A172 (cell line): ENCODE measurements at regions not wholly inside any gene's neighbourhood (a gene's known extent, or its start where the extent isn't known, plus 50 kb on each side); places are given as distances from the start of the nearest gene placed in this dataset.
"Not testable (repeated sequence)": the region's sequence is repeated elsewhere in the genome, so short reads cannot be mapped to it uniquely, and the experiment has no call there.

Experiments used
- DNase-seq: peaks from one replicate; pipeline ENCODE4 v3.0.0-alpha.2; 2015; ENCODE audit warnings: low spot score

GRCh38 chrX:94834226-94834625 is 1160.2 kb downstream of the FAM133A start:
- no peak for DNase-seq

- DNase-seq = no peak
Measured at GRCh38 chrX:94850811-94851210, 1176.8 kb downstream of the FAM133A start.

- no peak for DNase-seq
Measured at GRCh38 chrX:94854251-94854650, 1180.2 kb downstream of the FAM133A start.

GRCh38 chrX:94862470-94862869 is 1188.5 kb downstream of the FAM133A start:
- not testable (repeated sequence) for DNase-seq

GRCh38 chrX:94871640-94872039 is 1197.6 kb downstream of the FAM133A start:
- DNase-seq = no peak

- no peak for DNase-seq
Measured at GRCh38 chrX:94901849-94902248, 1227.8 kb downstream of the FAM133A start.

GRCh38 chrX:94908171-94908570 is 1234.2 kb downstream of the FAM133A start:
- DNase-seq = no peak

GRCh38 chrX:94908648-94909047 is 1234.6 kb downstream of the FAM133A start:
- no peak for DNase-seq

GRCh38 chrX:94914235-94914634 is 1240.2 kb downstream of the FAM133A start:
- DNase-seq = no peak

GRCh38 chrX:94932278-94932965 is 1258.4 kb downstream of the FAM133A start:
- no peak for DNase-seq

- no peak for DNase-seq
Measured at GRCh38 chrX:94936722-94937121, 1262.7 kb downstream of the FAM133A start.

- DNase-seq = no peak
Measured at GRCh38 chrX:94937491-94937890, 1263.5 kb downstream of the FAM133A start.

GRCh38 chrX:94942603-94943002 is 1268.6 kb downstream of the FAM133A start:
- no peak for DNase-seq

GRCh38 chrX:94946137-94946536 is 1272.1 kb downstream of the FAM133A start:
- not testable (repeated sequence) for DNase-seq

GRCh38 chrX:94961730-94962129 is 1287.7 kb downstream of the FAM133A start:
- no peak for DNase-seq

GRCh38 chrX:94977562-94977961 is 1303.6 kb downstream of the FAM133A start:
- no peak for DNase-seq

- DNase-seq = no peak
Measured at GRCh38 chrX:94977986-94978385, 1304.0 kb downstream of the FAM133A start.
